ENCODE measurements at regions not wholly inside any gene's neighbourhood (a gene's known extent, or its start where the extent isn't known, plus 50 kb on each side); places are given as distances from the start of the nearest gene placed in this dataset.
"Not testable (repeated sequence)": the region's sequence is repeated elsewhere in the genome, so short reads cannot be mapped to it uniquely, and the experiment has no call there.

DNA sequence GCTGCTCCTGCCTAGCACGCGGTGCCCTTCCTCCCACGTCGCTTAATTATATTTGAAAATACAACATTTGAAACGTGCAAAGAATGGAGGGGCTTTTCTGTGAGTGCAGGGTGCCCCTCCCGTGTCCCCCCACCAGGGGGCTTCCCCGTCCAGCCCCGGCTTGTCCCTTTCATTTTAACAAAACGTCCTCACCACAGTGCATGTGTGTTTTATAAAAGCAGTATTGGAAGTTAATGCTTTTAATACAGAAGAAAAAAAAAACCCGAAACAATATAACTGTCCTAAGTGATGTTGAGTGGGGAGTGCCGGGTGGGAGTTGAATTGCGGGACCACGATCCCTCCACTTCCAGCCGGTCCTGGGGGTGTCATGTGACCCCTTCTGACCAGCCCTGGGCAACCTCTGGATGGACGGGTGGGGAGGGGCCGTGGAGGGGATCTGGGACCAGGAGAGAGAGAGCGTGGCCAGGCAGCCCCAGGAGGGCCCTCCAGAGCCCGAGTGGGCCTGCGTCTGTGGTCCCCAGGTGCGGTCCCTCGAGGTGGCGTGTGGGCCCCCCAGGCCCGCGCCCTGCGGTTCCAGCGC, 155.3 kb downstream of the TMEM121 start:
- WGBS, 2 experiments (ENCODE audit: extremely low coverage in 1 of 2, insufficient coverage in 1 of 2, insufficient read length in 1 of 2, insufficient replicate concordance in 2 of 2, low coverage in 1 of 2, low lambda C conversion rate in 2 of 2, missing lambda C conversion rate in 1 of 2) = 93% methylated on average over 10 of the region's 26 CpGs; no CpG with 5 or more reads in 1 of the 2 experiments
- FAIRE-seq; CTCF ChIA-PET (ENCODE audit: partially characterized antibody): not testable (repeated sequence)

DNA sequence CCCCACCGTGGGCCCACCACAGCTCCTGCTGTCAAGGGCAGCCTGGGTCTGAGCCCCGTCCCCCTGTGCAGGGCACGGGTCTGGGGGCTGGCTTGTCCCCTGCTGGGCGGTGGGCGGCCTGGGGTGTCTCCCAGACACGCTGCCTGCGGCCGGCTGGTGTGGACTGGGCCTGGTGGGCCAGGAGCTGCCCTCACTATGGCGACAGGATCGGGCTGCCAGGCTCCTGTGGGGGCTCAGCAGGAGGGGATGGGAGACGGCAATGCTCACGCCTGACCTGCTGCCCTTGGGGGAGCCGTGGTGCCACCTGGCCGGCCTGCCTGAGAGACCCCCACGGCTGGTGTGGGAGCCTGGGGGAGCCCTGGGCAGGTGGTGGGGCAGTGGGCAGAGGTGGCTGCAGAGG, 156.1 kb downstream of the TMEM121 start:
- H4K91ac ChIP-seq (replicated peaks; ENCODE audit: insufficient read length, low read length); H3K56ac ChIP-seq (replicated peaks; ENCODE audit: insufficient read length, low read depth, low read length): not testable (repeated sequence)

More for the DNA sequence above, 155.3 kb downstream of the TMEM121 start:
- POLR2A ChIA-PET (ENCODE audit: partially characterized antibody); H2BK5ac ChIP-seq (ENCODE audit: low read depth, low read length); DNase-seq (ENCODE audit: low read depth in 1 of 2, low spot score in 2 of 2); H3K4me2 ChIP-seq (ENCODE audit: insufficient read depth in 1 of 2, low read depth in 2 of 2, low read length in 2 of 2); H4K5ac ChIP-seq (ENCODE audit: insufficient read length, low read depth, low read length); H2AFZ ChIP-seq (ENCODE audit: low read length); H2BK20ac ChIP-seq (ENCODE audit: low read length); H2BK12ac ChIP-seq (ENCODE audit: low read depth, low read length); H3K27ac ChIP-seq (ENCODE audit: low read depth, low read length); H3K23ac ChIP-seq (ENCODE audit: insufficient read length); H3K4me1 ChIP-seq (replicated peaks in 1 of 4; ENCODE audit: control insufficient read depth in 3 of 4, insufficient read depth in 4 of 4, low read length in 3 of 4); H3K4me3 ChIP-seq (ENCODE audit: extremely low read depth in 1 of 4, insufficient read depth in 2 of 4, low read depth in 3 of 4, low read length in 4 of 4); H3K79me2 ChIP-seq (ENCODE audit: control insufficient read depth in 1 of 2, insufficient read depth in 2 of 2, low read length in 2 of 2); H4K91ac ChIP-seq (replicated peaks; ENCODE audit: insufficient read length, low read length); H4K20me1 ChIP-seq (replicated peaks in 1 of 2; ENCODE audit: control insufficient read depth in 1 of 2, insufficient read depth in 2 of 2, low read length in 2 of 2); H3K9ac ChIP-seq (replicated peaks in 1 of 4; ENCODE audit: extremely low read depth in 1 of 4, low read depth in 3 of 4, low read length in 3 of 4); H3K36me3 ChIP-seq (ENCODE audit: control insufficient read depth in 2 of 4, insufficient read depth in 4 of 4, low read length in 3 of 4); H3K56ac ChIP-seq (replicated peaks; ENCODE audit: insufficient read length, low read depth, low read length); H2BK15ac ChIP-seq (ENCODE audit: low read length); H2BK120ac ChIP-seq (replicated peaks; ENCODE audit: low read depth, low read length); H3K18ac ChIP-seq (ENCODE audit: extremely low read depth, low read length); H3K27me3 ChIP-seq (replicated peaks in 1 of 4; ENCODE audit: control insufficient read depth in 3 of 4, extremely low read depth in 1 of 4, insufficient read depth in 3 of 4, low read length in 3 of 4); H3K14ac ChIP-seq (ENCODE audit: insufficient read length); H3K4ac ChIP-seq (replicated peaks; ENCODE audit: insufficient read length, low read depth, low read length); H2AK5ac ChIP-seq (ENCODE audit: low read depth, low read length); H4K8ac ChIP-seq (ENCODE audit: extremely low read depth, insufficient read depth, low read length); H3K79me1 ChIP-seq (ENCODE audit: low read depth, low read length): not testable (repeated sequence)
- H3K23me2 ChIP-seq (ENCODE audit: low read depth, low read length) = peaks cover 14% of the 10 kb centered on the region; the same call in 1 of the 2 replicates
- peaks cover 12 to 50% of the 10 kb centered on the region in 2 experiments; a peak in 3 of 4 replicates for H3K9me3 ChIP-seq (ENCODE audit: insufficient read depth in 2 of 2, low read depth in 1 of 2, low read length in 1 of 2)

More for the DNA sequence above, 156.1 kb downstream of the TMEM121 start:
- H2BK5ac ChIP-seq (ENCODE audit: low read depth, low read length); H3K79me1 ChIP-seq (ENCODE audit: low read depth, low read length); H3K4me1 ChIP-seq (replicated peaks in 1 of 4; ENCODE audit: control insufficient read depth in 3 of 4, insufficient read depth in 4 of 4, low read length in 3 of 4); H4K5ac ChIP-seq (ENCODE audit: insufficient read length, low read depth, low read length); FAIRE-seq; H3K23ac ChIP-seq (ENCODE audit: insufficient read length); H3K9ac ChIP-seq (replicated peaks in 1 of 4; ENCODE audit: extremely low read depth in 1 of 4, low read depth in 3 of 4, low read length in 3 of 4); POLR2A ChIA-PET (ENCODE audit: partially characterized antibody); H3K18ac ChIP-seq (ENCODE audit: extremely low read depth, low read length); H2AK5ac ChIP-seq (ENCODE audit: low read depth, low read length); H3K4me3 ChIP-seq (ENCODE audit: extremely low read depth in 1 of 4, insufficient read depth in 2 of 4, low read depth in 3 of 4, low read length in 4 of 4); H3K4ac ChIP-seq (replicated peaks; ENCODE audit: insufficient read length, low read depth, low read length); H2AFZ ChIP-seq (ENCODE audit: low read length); H2BK20ac ChIP-seq (ENCODE audit: low read length); CTCF ChIA-PET (ENCODE audit: partially characterized antibody); H3K36me3 ChIP-seq (ENCODE audit: control insufficient read depth in 2 of 4, insufficient read depth in 4 of 4, low read length in 3 of 4); H3K4me2 ChIP-seq (ENCODE audit: insufficient read depth in 1 of 2, low read depth in 2 of 2, low read length in 2 of 2); H4K8ac ChIP-seq (ENCODE audit: extremely low read depth, insufficient read depth, low read length); H3K27me3 ChIP-seq (replicated peaks in 1 of 4; ENCODE audit: control insufficient read depth in 3 of 4, extremely low read depth in 1 of 4, insufficient read depth in 3 of 4, low read length in 3 of 4); H3K79me2 ChIP-seq (ENCODE audit: control insufficient read depth in 1 of 2, insufficient read depth in 2 of 2, low read length in 2 of 2); H2BK15ac ChIP-seq (ENCODE audit: low read length); H2BK12ac ChIP-seq (ENCODE audit: low read depth, low read length); H3K14ac ChIP-seq (ENCODE audit: insufficient read length); H2BK120ac ChIP-seq (replicated peaks; ENCODE audit: low read depth, low read length); DNase-seq (ENCODE audit: low read depth in 1 of 2, low spot score in 2 of 2); H4K20me1 ChIP-seq (replicated peaks in 1 of 2; ENCODE audit: control insufficient read depth in 1 of 2, insufficient read depth in 2 of 2, low read length in 2 of 2); H3K27ac ChIP-seq (ENCODE audit: low read depth, low read length): not testable (repeated sequence)
- H3K23me2 ChIP-seq (ENCODE audit: low read depth, low read length) = peaks cover 14% of the 10 kb centered on the region; the same call in 1 of the 2 replicates
- H3K9me3 ChIP-seq (ENCODE audit: insufficient read depth in 2 of 2, low read depth in 1 of 2, low read length in 1 of 2) = peaks cover 13 to 52% of the 10 kb centered on the region in 2 experiments; a peak in 3 of 4 replicates
- no CpG with 5 or more reads among the region's 15 CpGs for WGBS, 2 experiments (ENCODE audit: extremely low coverage in 1 of 2, insufficient coverage in 1 of 2, insufficient read length in 1 of 2, insufficient replicate concordance in 2 of 2, low coverage in 1 of 2, low lambda C conversion rate in 2 of 2, missing lambda C conversion rate in 1 of 2)

Measured in H1 (cell line).